Amniotic epithelial cell (primary cell): ENCODE measurements at regions not wholly inside any gene's neighbourhood (a gene's known extent, or its start where the extent isn't known, plus 50 kb on each side); places are given as distances from the start of the nearest gene placed in this dataset.
"Not testable (repeated sequence)": the region's sequence is repeated elsewhere in the genome, so short reads cannot be mapped to it uniquely, and the experiment has no call there.

ENCODE experiments used
- DNase-seq: peaks from one replicate; pipeline ENCODE4 v3.0.0-alpha.2; 2010; ENCODE audit warnings: low read depth

DNA sequence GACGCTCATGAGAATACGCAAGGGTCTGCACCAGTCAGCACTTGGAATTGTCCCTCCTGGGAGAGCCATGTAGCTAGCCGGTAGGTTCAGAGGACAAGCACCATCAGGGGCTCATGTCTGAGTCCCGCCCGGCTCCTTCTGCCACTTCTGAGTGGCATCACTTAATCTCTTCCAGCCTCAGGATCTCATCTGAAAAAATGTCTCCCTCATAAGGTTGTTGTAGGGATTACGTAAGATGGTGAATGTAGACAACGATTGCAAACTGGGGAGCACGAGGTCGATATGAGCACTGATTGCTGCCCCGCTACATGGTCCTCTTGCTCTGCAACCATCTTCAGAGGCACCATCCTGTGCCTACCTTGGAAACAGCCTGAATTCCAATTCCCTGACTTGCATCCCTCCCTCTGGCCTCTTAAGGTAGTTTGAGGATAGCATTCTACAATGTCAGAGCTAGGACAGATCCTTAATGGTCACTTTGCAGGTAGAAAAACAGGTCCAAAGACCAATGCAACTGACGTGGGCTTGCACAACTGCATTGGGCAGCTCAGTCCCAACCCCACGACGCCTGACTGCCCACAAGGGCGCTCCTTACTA, 115.8 kb upstream of the TMEM45B start:
- DNase-seq = no peak

DNA sequence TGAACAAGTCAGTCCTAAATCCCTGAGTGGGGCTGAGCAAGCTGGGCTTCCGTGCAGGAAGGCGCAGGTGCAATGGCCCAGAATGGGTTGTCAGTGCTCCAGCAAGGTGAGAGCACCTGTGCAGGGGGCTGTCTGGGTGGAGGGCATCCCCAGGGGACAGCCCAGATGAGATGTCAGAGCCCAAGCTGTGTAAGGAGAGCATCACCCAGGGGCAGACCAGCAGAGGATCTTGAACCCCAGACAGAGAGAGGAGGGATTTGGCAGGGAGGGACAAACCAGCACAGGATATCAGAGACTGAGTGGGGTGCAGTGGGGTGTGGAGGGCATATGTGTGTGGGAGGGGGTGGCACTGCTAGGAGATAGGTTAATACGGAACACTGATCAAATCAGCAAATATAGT, 114.9 kb upstream of the TMEM45B start:
- DNase-seq = no peak

DNA sequence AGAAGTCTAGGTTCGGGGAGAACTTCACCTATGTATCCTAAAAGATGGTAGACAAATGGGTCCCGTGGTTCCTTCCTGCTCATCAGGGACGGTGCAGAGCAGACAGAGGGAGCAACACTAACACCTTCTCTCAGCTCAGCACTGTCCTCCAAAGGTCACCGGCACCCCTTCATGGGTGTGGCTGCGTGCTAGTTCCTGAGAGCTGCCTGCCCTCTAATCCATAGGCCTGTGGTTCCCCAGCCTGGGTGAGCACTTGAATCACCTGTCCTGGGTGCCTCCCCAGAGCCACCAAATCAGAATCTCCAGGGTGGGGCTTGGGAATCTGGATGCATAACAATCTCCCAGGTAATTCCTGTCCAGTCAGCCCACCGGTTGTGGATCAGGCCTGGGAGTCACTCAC, 113.9 kb upstream of the TMEM45B start:
- no peak for DNase-seq

DNA sequence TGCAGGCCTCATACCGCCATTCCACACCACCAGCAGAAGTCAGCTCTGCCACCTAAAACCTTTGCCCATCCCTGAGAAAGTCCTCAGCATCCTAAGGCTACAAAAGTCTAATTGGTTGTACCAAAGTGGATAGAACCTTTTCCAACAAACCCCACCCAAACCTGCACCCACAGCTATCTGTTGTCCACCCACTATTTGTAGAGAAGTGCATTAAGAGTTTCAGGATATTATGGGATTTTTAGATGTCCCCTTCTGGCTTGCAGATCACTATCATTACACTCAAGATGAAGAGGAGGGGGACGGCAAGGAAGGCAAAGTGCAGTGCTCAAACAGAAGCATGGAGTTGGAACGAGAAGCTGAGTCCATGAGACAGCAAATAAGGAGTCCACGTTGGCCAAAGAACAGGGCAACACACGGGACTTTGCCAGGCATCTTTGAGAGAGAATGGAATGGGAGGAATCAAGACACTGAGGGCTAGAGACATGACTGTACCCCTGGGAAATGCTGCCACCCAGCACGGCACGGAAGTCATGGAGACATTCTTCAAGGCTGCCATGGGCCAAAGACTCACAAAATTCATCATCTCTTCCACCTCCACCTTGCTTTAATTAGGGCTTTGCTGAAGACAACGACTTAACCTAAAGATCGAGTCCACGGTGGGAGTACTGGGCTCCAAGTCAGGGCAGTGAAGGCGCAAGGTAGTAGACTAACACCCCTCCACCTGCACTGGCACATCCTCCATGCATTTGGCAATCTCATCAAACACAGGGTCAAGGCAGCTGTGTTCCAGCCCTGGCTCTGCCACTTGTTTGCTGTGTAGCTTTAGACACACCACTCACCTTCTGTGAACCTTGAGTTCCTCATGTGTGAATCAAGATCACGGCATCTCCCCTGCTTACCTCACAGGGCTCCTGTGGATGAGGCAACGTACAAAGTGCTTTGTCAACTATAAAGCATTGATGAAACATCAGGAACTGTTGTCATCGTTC, 112.9 kb upstream of the TMEM45B start:
- no peak for DNase-seq

DNA sequence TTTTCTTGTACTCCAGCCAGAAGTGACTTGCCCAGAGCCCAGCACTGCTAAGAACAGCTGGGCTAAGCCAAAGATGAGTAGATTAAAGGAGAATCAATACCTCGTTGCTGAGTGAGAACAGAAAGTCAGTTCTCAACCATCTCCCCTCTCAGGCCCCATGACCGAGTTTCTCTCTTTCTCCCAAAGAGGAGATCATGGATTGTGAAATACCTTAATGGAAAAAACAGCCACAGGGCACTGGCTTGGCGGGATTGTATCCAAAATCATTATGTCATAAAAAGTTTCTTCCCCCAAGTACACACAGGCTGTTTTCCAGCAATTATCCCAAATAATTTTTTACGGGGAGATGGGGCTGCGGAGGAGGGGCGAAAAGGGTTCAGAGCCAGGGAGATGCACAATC, 111.8 kb upstream of the TMEM45B start:
- DNase-seq = no peak

DNA sequence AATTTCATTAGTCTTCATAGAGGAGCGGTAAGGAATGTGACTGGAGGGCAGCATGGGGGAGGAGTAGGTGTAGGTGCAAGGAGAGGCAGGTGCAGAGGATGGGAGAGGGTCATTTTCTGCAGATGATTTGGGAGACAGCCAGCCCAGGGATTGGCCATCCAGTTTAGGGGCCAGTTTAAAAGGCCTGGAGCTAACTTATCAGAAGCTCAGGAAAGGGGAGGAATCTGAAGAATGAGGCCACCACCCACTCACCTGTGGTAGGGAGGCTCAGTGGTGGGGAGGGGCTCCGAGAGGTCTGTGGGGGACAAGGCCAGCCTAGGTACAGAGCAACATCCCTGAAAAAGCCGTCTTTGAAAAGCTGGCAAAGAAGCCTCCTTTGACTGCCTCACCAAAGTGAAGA, 110.8 kb upstream of the TMEM45B start:
- no peak for DNase-seq

DNA sequence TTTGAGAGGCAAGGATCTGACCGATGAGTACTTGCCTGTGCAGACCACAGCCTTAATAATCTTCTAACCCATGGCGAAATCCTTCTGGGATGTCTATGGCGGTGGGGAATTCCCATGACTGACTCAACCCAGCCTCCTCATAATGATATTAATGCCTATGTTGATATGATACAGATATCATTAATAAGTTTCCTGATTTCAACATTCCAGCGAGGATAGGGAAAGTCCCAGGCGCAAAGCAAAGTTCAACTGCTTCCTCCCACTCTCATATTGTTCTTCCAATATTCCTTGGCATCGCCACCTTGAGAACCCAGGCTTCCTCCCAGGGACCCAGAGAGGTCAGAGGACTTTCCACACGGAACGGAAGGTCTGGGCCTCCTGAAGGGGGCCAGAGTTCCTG, 110.3 kb upstream of the TMEM45B start:
- no peak for DNase-seq

DNA sequence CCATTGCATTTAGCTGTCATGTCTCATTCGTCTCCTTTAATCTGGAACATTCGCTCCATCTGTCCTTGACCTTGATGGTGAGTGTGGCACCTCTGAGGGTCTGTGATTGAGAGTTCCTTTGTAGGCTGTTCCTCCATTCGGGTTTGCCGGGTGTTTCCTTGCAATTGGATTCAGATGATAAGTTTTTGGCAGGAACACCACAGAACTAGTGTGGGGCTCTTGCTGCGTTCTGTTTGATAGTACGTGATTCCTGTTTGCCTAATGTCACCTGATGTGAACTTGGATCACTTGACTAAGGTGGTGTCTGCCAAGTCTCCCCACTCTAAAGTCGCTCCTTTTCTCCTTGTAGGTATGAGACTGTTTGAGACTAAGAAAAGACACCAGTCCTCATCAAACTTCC, 109.7 kb upstream of the TMEM45B start:
- no peak for DNase-seq

DNA sequence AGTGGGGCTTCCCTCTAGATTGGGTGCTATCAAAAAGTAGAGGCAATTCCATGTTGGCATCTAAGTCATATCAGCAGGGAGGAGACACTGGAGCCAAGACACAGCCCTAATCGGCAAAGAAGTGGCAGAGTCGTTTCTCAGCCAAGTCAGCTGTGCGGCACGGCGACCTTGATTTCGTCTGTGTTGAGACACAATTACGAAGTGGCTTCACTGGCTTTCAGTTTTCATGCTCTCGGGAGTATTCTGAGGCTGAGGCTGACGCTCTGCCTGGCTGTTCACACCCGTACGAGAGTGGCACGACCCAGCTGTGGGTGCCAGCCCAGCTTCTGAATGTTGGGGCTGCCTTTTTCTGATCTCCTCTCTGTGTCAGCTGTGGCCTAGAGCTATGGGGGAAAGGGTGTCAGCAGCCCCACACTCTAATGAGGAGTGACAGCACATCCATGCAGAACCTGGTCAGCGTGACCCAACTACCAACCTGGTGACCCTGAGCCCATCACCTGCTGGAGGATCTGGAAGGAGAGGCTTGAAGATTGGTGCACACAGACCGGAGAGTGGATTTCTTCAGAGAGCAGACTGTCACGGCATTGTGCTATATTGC, 105.7 kb upstream of the TMEM45B start:
- DNase-seq = no peak

DNA sequence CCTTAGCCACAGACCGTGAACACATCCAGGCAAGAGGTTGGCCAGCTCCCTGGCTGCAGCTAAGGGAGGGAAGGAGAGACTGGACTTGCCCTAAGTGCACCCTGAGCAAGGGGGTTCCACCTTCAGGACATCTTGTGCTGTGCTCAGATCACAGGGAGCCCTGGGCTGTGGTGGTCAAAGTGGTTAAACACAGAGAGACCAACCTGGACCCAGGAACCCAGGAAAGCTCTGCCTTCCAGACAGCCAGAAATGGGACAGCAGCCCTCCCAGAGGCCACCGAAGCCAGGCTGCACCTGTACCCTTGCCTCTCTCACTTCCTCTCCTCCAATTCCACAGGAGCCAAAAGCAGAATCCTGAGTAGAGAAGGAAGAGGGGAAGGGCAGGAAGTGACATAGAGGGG, 105.2 kb upstream of the TMEM45B start:
- DNase-seq = no peak

DNA sequence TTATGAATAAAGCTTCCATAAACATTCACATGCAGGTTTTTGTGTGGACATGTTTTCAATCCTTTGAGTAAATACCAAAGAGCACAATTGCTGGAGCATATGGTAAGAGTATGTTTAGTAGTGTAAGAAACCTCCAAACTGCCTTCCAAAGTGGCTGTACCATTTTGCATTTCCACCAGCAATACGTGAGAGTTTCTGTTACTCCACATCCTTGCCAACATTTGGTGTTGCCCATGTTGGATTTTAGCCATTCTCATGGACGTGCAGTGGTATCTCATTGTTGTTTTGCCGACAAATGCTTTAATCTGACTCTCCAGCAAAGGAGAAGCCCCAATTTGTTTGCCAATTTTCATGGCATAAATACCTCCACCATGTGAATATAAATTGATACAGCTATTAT, 103.9 kb upstream of the TMEM45B start:
- DNase-seq = no peak

DNA sequence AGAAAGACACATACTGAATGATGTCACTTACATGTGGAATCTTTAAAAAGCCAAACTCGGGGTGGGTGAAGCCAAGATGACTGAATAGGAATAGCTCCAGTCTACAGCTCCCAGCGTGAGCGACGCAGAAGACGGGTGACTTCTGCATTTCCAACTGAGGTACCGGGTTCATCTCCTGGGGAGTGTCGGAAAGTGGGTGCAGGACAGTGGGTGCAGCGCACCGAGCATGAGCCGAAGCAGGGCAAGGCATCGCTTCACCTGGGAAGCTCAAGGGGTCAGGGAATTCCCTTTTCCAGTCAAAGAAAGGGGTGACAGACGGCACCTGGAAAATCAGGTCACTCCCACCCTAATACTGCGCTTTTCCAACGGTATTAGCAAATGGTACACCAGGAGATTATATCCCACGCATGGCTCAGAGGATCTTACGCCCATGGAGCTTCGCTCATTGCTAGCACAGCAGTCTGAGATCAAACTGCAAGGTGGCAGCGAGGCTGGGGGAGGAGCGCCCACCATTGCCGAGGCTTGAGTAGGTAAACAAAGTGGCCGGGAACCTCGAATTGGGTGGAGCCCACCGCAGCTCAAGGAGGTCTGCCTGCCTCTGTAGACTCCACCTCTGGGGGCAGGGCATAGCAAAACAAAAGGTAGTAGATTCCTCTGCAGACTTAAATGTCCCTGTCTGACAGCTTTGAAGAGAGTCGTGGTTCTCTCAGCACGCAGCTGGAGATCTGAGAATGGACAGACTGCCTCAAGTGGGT, 103.0 kb upstream of the TMEM45B start:
- DNase-seq = not testable (repeated sequence)

DNA sequence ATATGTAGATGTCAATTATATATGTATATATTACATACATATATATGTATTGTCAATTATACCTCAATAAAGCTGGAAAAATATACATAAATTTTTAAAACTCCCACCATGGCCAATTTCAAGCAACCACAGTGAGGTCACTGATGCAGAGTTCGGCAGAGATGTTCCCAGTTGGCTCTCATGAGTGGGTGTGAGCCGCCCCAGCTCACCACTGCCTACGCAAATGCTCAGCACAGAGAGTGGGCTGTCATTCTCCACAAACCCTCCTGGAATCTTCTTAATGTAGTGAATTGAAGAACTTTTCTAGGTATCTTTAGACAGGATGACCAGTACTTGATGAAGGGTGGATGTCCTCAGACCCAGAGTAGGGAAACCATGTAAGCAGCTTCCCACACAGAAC, 96.6 kb upstream of the TMEM45B start:
- DNase-seq = no peak

DNA sequence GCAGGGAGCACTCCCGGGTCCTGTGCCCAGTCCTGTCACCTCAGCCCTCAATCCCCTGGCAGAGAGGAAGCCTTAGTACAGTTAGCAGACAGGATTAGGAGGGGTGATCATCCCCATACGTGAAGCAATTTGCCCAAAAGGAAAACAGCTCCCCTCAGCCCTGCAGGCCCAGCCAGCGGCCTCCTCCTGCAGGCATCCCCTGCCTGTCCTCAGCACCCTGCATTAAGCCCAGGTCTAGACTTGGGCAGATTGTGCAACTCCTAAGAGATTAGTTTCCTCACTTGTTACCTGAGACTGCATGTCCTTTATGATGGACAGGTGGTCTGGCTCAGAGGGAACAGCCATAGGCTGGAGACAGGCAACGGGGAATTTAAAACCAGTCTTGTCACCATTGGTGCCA, 95.5 kb upstream of the TMEM45B start:
- DNase-seq = no peak

DNA sequence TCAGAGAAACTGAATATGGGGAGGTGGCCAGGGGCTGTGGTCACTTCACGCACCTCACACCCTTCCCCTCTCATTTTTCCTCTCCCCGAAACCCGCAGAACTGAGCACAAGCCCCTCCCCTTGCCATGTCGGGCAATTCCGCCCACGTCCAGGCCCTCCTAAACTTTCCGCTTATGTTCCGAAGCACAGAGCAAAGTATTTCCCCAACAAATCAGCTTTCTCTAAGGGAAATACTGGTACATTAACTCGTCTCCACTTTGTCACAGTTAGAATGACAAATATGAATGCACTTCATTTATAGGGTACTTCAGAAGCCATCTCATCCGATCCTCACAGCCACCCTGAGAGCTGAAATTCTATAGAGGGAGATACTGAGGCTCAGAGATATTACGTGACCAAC, 94.7 kb upstream of the TMEM45B start:
- DNase-seq = no peak

DNA sequence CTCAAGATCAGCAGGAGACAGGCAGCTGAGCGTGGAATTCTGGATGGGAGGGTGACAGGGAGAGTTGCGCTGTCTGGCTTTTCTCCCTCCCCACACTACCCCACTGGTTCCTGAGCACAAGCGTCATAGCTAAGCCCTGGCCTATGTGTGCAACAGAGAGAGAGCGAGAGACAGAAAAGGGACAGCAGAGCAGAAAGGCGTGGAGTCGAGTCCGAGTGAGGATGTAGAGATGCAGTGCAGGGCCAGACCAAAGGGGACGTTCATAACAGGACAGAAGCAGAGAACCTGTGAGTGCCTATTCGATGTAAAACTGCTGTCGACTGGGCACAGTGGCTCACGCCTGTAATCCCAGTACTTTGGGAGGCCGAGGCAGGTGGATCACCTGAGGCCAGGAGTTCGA, 94.0 kb upstream of the TMEM45B start:
- no peak for DNase-seq

DNA sequence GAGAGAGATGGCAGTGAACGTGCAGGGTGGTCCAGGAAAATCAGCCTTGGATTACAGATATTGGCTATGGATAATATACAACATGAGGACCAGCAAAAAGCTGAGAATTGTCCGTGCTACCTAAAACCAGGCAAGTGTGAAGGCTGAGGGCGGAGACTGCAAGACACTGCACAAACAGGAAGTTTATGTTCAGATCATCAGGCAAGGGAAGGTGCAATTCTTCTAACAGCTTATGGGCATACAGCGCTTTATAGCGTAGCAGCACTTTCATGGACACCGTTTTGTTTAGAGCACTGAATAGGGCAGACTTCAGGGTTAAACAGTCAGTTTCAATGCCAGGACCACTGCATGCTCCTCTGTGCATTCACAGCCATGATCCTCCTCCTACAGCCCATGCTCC, 93.1 kb upstream of the TMEM45B start:
- DNase-seq = no peak

DNA sequence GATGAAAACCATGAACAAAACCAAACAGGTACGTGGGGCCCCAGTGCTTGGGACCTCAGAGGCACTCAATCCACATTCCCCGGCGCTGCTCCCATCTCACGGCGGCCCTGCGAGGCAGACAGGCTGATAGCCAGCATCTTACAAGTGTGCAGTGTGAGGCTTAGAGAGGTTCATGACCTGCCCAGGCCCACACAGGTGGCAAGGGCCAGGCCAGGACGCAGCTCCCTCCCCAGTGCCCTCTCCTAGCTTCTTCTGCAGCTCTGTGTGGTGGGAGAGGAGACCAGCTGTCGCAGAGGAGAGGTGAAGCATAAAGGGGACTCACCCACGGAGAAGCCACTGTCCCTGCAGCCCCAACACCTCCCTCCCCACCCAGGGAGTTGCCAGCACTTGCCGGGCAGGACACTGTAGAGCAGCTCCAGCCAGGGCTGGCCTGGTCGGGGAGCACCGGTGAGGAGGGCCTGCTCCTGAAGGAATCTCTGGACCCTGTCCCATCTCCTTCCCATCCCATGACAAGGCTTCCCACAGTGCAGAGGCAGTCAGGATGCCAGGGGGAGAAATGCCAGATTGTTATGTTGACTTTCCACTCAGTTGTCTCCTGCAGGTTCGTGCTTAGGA, 92.4 kb upstream of the TMEM45B start:
- no peak for DNase-seq

DNA sequence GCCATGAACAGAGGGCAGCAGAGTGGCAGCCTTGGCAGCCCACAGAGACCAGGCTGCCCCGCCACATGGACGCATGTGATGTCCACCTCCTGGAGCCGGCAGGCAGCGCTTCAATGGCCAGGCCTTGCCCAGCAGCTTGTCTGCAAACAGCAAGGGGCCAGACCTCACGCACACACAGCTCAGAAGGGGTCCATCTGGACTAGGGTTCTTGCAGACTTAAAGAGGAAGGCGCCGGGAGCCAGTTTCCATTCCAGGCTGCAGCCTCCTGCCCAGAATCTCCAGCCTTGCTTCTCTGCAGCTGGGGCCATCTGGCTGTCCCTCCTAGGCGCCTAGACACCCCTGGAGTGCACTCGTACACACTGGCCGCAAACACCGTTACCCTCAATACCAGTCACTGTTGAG, 91.9 kb upstream of the TMEM45B start:
- no peak for DNase-seq

DNA sequence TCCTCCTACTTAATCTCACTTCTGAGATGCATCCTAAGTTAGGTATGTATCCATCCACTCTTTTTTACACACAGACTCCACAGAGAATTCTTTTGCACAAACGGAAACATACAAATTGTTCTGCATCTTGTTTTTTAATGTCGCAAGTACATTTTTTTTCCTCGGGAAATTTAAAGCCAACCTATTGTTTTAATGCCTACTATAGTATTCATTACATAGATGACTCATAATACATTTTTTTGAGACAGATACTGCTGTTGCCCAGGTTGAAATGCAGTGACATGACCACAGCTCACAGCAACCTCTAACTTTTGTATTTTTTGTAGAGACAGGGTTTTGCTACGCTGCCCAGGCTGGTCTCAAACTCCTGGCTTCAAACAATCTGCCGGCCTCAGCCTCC, 90.8 kb upstream of the TMEM45B start:
- DNase-seq = no peak

DNA sequence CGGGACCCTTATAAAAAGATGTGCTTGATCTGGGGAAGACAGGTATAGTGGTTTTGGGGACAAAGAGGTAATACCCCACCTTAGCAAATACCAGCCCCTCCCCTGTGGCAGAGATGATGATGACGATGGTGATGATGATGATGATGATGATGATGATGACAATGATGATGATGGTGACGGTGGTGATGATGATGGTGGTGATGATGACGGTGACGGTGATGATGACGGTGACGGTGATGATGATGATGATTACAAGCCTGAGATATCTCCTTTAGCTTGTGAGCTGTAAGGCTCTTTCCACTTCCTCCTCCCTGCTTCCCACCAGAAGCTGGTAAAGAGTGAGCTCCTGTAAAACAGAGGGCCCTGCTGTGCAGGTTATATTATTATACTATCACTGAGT, 89.5 kb upstream of the TMEM45B start:
- no peak for DNase-seq

DNA sequence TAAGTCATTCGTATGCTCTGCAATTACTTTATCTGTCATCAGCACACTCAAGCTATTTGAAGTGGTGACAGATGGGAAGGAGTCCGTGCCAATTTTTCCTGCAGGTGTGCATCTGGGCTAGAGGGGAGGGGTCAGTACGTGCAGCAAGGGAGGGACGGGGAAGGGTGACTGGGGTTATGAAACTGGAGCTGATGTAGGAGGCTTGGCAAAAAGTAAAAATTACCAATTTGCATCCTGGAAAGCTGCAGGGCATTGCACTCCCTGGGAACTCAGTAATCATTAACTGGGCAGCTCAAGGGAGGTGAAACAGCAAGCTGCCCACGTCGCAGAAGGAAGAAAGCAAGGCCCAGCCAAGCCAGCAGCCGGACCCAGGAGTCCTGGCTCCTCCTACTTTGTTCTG, 87.1 kb upstream of the TMEM45B start:
- no peak for DNase-seq
